HFF-Myc (cell line): ENCODE measurements at regions not wholly inside any gene's neighbourhood (a gene's known extent, or its start where the extent isn't known, plus 50 kb on each side); places are given as distances from the start of the nearest gene placed in this dataset.
A peak's percentile ranks its signal among the peaks of the same experiment; 100 is the strongest.

ENCODE experiments used
- DNase-seq: peaks from one replicate; pipeline ENCODE4 v3.0.0-alpha.2; 2011; ENCODE audit warnings: low read depth; ENCODE audit errors: extremely low read depth
- H3K4me3 ChIP-seq: replicated peaks from 2 replicates; pipeline ENCODE4 v1.5.1; 2011; ENCODE audit warnings: low read depth, mild to moderate bottlenecking, control low read depth, low read length
- TF ChIP-seq, protein P1 (sequence below): IDR thresholded peaks from 2 replicates; pipeline ENCODE4 v1.5.1; 2012; ENCODE audit warnings: mild to moderate bottlenecking, low read depth, low read length, control low read depth; ENCODE audit errors: missing control alignments

DNA sequence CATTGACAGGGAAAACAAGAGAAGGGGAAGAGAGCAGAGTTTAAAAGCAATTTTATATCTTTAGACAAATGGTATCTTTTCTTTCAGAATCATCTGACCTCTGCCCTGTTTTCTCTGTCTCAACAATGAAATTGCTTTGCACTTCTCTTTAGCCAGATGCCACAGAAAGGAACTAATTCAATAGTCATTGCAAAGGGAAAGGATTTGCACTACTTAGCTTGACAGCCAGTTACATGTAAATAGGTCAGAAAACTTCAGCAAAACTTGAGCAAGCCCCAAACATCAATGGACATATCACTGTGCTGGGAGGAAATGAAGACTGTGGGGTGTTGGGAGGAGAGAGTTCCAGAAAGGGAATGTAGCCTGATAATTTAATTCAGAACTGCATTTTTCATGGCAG, 181.3 kb upstream of the FAM83B start:
- DNase-seq, result no peak
- TF ChIP-seq, protein P1, sequence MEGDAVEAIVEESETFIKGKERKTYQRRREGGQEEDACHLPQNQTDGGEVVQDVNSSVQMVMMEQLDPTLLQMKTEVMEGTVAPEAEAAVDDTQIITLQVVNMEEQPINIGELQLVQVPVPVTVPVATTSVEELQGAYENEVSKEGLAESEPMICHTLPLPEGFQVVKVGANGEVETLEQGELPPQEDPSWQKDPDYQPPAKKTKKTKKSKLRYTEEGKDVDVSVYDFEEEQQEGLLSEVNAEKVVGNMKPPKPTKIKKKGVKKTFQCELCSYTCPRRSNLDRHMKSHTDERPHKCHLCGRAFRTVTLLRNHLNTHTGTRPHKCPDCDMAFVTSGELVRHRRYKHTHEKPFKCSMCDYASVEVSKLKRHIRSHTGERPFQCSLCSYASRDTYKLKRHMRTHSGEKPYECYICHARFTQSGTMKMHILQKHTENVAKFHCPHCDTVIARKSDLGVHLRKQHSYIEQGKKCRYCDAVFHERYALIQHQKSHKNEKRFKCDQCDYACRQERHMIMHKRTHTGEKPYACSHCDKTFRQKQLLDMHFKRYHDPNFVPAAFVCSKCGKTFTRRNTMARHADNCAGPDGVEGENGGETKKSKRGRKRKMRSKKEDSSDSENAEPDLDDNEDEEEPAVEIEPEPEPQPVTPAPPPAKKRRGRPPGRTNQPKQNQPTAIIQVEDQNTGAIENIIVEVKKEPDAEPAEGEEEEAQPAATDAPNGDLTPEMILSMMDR, result no peak
- H3K4me3 ChIP-seq, result no peak overlapping the region

- DNase-seq, result no peak
Observed at GRCh38 chr6:54680531-54680930, 166.0 kb upstream of the FAM83B start.

DNA sequence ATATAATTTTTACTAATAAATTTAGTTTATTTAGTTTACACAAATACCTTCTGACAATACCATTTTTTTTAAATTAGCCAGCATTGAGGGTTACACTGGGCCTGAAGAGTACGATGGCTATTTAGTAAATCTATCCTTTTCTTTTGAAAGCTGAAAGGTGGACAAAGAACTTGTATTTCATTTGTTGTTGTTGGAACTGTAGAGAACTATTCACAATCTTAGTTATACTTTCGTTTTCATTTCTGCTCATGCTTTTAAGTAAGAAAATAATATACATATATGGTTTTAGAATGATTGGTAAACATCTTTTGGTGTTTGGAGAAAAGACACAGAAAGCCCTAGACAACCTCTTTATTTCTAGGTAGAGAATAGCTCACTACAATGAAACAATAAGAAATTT, 165.3 kb upstream of the FAM83B start:
- DNase-seq, result no peak
- H3K4me3 ChIP-seq, result no peak overlapping the region

More at GRCh38 chr6:54680531-54680930, 166.0 kb upstream of the FAM83B start:
- TF ChIP-seq, protein P1, result no peak
- no peak overlapping the region for H3K4me3 ChIP-seq

GRCh38 chr6:54681987-54682386, 164.6 kb upstream of the FAM83B start:
- DNase-seq, result peak; percentile 5
- TF ChIP-seq, protein P1, result no peak
- no peak overlapping the region for H3K4me3 ChIP-seq

More for the DNA sequence above, 165.3 kb upstream of the FAM83B start:
- TF ChIP-seq, protein P1, result no peak

DNA sequence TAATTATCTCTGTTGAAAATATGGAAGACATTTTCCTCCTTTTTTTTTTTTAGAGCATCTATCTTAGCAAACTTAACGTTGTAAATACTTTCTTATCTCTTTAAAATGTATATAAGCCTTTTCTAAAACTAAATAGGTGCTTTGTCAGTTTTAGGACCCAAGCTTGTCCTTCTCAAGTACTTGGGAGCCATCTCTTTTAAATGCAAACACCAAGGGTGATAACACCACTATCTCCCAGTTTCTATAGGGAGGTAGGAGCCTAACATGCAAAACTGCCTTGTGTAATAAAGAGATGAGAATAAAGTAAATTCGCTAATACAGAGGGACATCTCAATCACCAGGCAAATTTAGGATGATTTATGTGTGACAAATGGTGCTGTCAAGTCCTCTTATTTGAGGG, 157.0 kb upstream of the FAM83B start:
- TF ChIP-seq, protein P1, result no peak
- H3K4me3 ChIP-seq, result no peak overlapping the region
- DNase-seq, result no peak

GRCh38 chr6:54690596-54690995, 156.0 kb upstream of the FAM83B start:
- TF ChIP-seq, protein P1, result no peak
- H3K4me3 ChIP-seq, result no peak overlapping the region
- no peak for DNase-seq

DNA sequence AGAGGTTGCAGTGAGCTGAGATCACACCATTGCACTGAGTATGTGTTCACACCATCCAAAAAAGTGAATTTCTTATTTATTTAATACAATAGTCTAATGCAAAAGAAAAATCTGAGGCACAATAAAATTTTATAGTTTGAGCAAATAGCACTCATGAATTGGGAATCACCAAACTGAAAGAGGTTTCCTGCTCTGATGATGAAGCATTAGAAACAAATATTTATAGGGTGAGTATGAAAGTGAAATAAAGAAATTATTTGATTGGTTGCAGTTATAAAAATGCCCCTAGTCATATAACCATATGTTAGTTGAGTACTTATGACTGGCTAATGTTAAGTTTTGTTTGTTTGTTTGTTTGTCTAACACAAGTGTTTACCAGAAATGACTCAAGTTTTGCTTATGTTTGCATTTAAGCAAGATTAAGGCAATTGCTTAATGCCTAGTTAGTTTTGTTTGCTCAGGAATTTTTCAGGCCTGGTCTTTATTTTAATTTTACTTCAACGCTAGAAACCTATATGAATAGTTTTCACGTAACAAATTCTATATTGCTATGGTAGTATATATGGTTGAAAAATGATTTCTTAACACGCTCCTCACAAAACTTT, 151.5 kb upstream of the FAM83B start:
- TF ChIP-seq, protein P1, result no peak
- DNase-seq, result no peak
- H3K4me3 ChIP-seq, result no peak overlapping the region
